Kidney (tissue), 13 donors: ENCODE measurements at regions not wholly inside any gene's neighbourhood (a gene's known extent, or its start where the extent isn't known, plus 50 kb on each side); places are given as distances from the start of the nearest gene placed in this dataset.

Source experiments
- DNase-seq, 5 donors: peaks; one replicate each; pipeline ENCODE4 v3.0.0-alpha.2; 2013 to 2020
- FAIRE-seq: peaks from 2 replicates; lab custom pipeline; 2012; peaks lifted over from hg19 to GRCh38; lab: Jason Lieb, UNC
- H3K27ac ChIP-seq, 2 donors: one replicate each; pipeline ENCODE4 v1.7.0; 2013; ENCODE audit warnings: low read depth in 2 of 2, low read length in 2 of 2, inconsistent platforms in 1 of 2
- H3K27me3 ChIP-seq: one replicate; pipeline ENCODE4 v1.7.1; 2013; ENCODE audit warnings: low read length, inconsistent platforms; ENCODE audit not compliant: control insufficient read depth, insufficient read depth
- H3K36me3 ChIP-seq, 3 donors: one replicate each; pipeline versions ENCODE4 v1.7.0 to v1.7.1; 2013; ENCODE audit warnings: low read length in 3 of 3, control low read depth in 1 of 3, inconsistent platforms in 1 of 3; ENCODE audit not compliant: insufficient read depth in 3 of 3, control insufficient read depth in 2 of 3
- H3K4me1 ChIP-seq, 3 donors: one replicate each; pipeline versions ENCODE4 v1.7.0 to v1.7.1; 2013; ENCODE audit warnings: low read length in 3 of 3, inconsistent platforms in 1 of 3, low read depth in 1 of 3; ENCODE audit not compliant: control insufficient read depth in 2 of 3, insufficient read depth in 2 of 3
- H3K4me3 ChIP-seq, 3 donors: one replicate each; pipeline versions ENCODE4 v1.7.0 to v1.8.1; 2013; ENCODE audit warnings: low read length in 3 of 3, control low read depth in 1 of 3, inconsistent platforms in 1 of 3
- H3K9ac ChIP-seq, 3 donors: one replicate each; pipeline versions ENCODE4 v1.7.0 to v1.7.1; 2013; ENCODE audit warnings: low read length in 3 of 3, control low read depth in 1 of 3, inconsistent platforms in 1 of 3
- H3K9me3 ChIP-seq, 3 donors: one replicate each; pipeline versions ENCODE4 v1.7.0 to v1.7.1; 2013; ENCODE audit warnings: low read length in 3 of 3, control low read depth in 1 of 3, inconsistent platforms in 1 of 3; ENCODE audit not compliant: control insufficient read depth in 2 of 3, insufficient read depth in 1 of 3
- CTCF ChIP-seq: IDR thresholded peaks from 3 replicates; pipeline ENCODE4 v1.5.1; 2012; ENCODE audit warnings: mild to moderate bottlenecking, moderate library complexity, borderline replicate concordance; ENCODE audit not compliant: insufficient read depth; ENCODE audit errors: extremely low read depth
- intact Hi-C: fragments of 100-400 bp; cut with DNase I; formaldehyde crosslinking; loops from one replicate; pipeline ENCODE4 v1.11.1; 2022
- donor health status: control.
- donor health status: control.
- donor health status: control.
- donor health status: control.
- donor health status: control.
- donor health status: DM: yes; HTN: yes; CAD: no.
- donor health status: Normal renal cell carcinoma (clear cell type).

GRCh38 chr15:39205506-39206371 is 375.1 kb upstream of the THBS1 start:
- intact Hi-C loops, result no loop called here
- Histone ChIP-seq H3K4me1 (no peaks in the 10 kb centered on the region), H3K36me3 (no peaks in the 10 kb centered on the region), H3K9ac (no peak overlapping the region), H3K27ac (no peak overlapping the region), H3K4me3 (no peak overlapping the region), H3K9me3 (no peaks in the 10 kb centered on the region), H3K27me3 (no peaks in the 10 kb centered on the region)
- DNase-seq, result no peak
- no peak for FAIRE-seq
- no peak for TF ChIP-seq CTCF

GRCh38 chr15:39207532-39208115 is 373.3 kb upstream of the THBS1 start:
- Histone ChIP-seq H3K36me3 (no peaks in the 10 kb centered on the region), H3K9ac (no peak overlapping the region), H3K27ac (no peak overlapping the region), H3K9me3 (no peaks in the 10 kb centered on the region), H3K4me3 (no peak overlapping the region), H3K4me1 (no peaks in the 10 kb centered on the region), H3K27me3 (no peaks in the 10 kb centered on the region)
- FAIRE-seq (no peak), DNase-seq (no peak)
- no peak for TF ChIP-seq CTCF
- intact Hi-C loops, result no loop called here

GRCh38 chr15:39208187-39208586 is 372.7 kb upstream of the THBS1 start:
- no peaks in the 10 kb centered on the region for H3K27me3 ChIP-seq
- TF ChIP-seq CTCF, result no peak
- H3K4me1 ChIP-seq, result no peaks in the 10 kb centered on the region
- H3K9ac ChIP-seq, result no peak overlapping the region
- no peak overlapping the region for H3K4me3 ChIP-seq
- H3K27ac ChIP-seq, result no peak overlapping the region
- no peak for FAIRE-seq
- H3K9me3 ChIP-seq, result no peaks in the 10 kb centered on the region
- intact Hi-C loops, result no loop called here
- H3K36me3 ChIP-seq, result no peaks in the 10 kb centered on the region
- no peak for DNase-seq
